Stimulated activated naive B cell treated with anti-CD40 and anti-IgM and Interleukin-4, amounts not matched to agents 10 μg/mL and 1 μg/mL and 100 μg/mL, for 72 hours (primary cell): ENCODE measurements at regions not wholly inside any gene's neighbourhood (a gene's known extent, or its start where the extent isn't known, plus 50 kb on each side); places are given as distances from the start of the nearest gene placed in this dataset.

ENCODE experiments used
- ATAC-seq, 2 donors: fragments of 150-1000 bp; cut with Tn5 transposase; replicated peaks; 2 replicates each; pipeline ENCODE4 v1.10.0; 2021; ENCODE audit warnings: moderate library complexity in 1 of 2
- DNase-seq: peaks from one replicate; pipeline ENCODE4 v3.0.0; 2021
- H3K27ac Mint-ChIP-seq: one replicate; pipeline ENCODE4 v1.8.0; 2022; ENCODE audit warnings: mild to moderate bottlenecking, mixed read lengths
- H3K27me3 Mint-ChIP-seq, 2 donors: one replicate each; pipeline ENCODE4 v1.8.0; 2022; ENCODE audit warnings: mixed read lengths in 2 of 2
- H3K36me3 Mint-ChIP-seq, 2 donors: one replicate each; pipeline ENCODE4 v1.8.0; 2022; ENCODE audit warnings: mixed read lengths in 2 of 2, mild to moderate bottlenecking in 1 of 2
- H3K4me1 Mint-ChIP-seq, 2 donors: one replicate each; pipeline ENCODE4 v1.8.0; 2022; ENCODE audit warnings: mixed read lengths in 2 of 2, mild to moderate bottlenecking in 1 of 2
- H3K4me3 Mint-ChIP-seq, 2 donors: one replicate each; pipeline ENCODE4 v1.8.0; 2022; ENCODE audit warnings: mild to moderate bottlenecking in 2 of 2, mixed read lengths in 2 of 2, moderate library complexity in 1 of 2
- H3K9me3 Mint-ChIP-seq, 2 donors: one replicate each; pipeline ENCODE4 v1.8.0; 2022; ENCODE audit warnings: mixed read lengths in 2 of 2, mild to moderate bottlenecking in 1 of 2

- no peaks in the 10 kb centered on the region for H3K4me1 Mint-ChIP-seq
- no peak for ATAC-seq
- H3K4me3 Mint-ChIP-seq, result no peak overlapping the region
- DNase-seq, result no peak
- no peaks in the 10 kb centered on the region for H3K36me3 Mint-ChIP-seq
- H3K27me3 Mint-ChIP-seq, result no peaks in the 10 kb centered on the region
- H3K27ac Mint-ChIP-seq, result no peak overlapping the region
- peaks cover 0 to 3% of the 10 kb centered on the region in 2 donors for H3K9me3 Mint-ChIP-seq
Observed at GRCh38 chr4:180688480-180688879, 1554.7 kb upstream of the TENM3 start.

- H3K36me3 Mint-ChIP-seq, result no peaks in the 10 kb centered on the region
- H3K4me1 Mint-ChIP-seq, result no peaks in the 10 kb centered on the region
- no peak overlapping the region for H3K27ac Mint-ChIP-seq
- DNase-seq (no peak), ATAC-seq (no peak)
- no peaks in the 10 kb centered on the region for H3K27me3 Mint-ChIP-seq
- no peak overlapping the region for H3K4me3 Mint-ChIP-seq
- peaks cover 7 to 8% of the 10 kb centered on the region in 2 donors for H3K9me3 Mint-ChIP-seq
Observed at GRCh38 chr4:180694875-180695274, 1548.3 kb upstream of the TENM3 start.

GRCh38 chr4:180695851-180696250 lies 1547.4 kb upstream of the TENM3 start:
- Mint-ChIP-seq H3K27ac (no peak overlapping the region), H3K4me1 (no peaks in the 10 kb centered on the region)
- no peak for DNase-seq

GRCh38 chr4:180696460-180697092 lies 1546.6 kb upstream of the TENM3 start:
- H3K27ac Mint-ChIP-seq, result no peak overlapping the region
- ATAC-seq, result no peak
- H3K4me3 Mint-ChIP-seq, result no peak overlapping the region
- DNase-seq, result no peak
- H3K4me1 Mint-ChIP-seq, result no peaks in the 10 kb centered on the region
- peaks cover 7 to 8% of the 10 kb centered on the region in 2 donors for H3K9me3 Mint-ChIP-seq
- no peaks in the 10 kb centered on the region for H3K27me3 Mint-ChIP-seq
- no peaks in the 10 kb centered on the region for H3K36me3 Mint-ChIP-seq

More at GRCh38 chr4:180695851-180696250, 1547.4 kb upstream of the TENM3 start:
- Mint-ChIP-seq H3K9me3 (peaks cover 7 to 8% of the 10 kb centered on the region in 2 donors), H3K4me3 (no peak overlapping the region), H3K27me3 (no peaks in the 10 kb centered on the region), H3K36me3 (no peaks in the 10 kb centered on the region)
- no peak for ATAC-seq

GRCh38 chr4:180698550-180699195 lies 1544.5 kb upstream of the TENM3 start:
- peaks cover 5 to 6% of the 10 kb centered on the region in 2 donors for H3K9me3 Mint-ChIP-seq
- H3K27ac Mint-ChIP-seq, result no peak overlapping the region
- H3K36me3 Mint-ChIP-seq, result no peaks in the 10 kb centered on the region
- H3K4me3 Mint-ChIP-seq, result no peak overlapping the region
- DNase-seq (no peak), ATAC-seq (no peak)
- H3K27me3 Mint-ChIP-seq, result no peaks in the 10 kb centered on the region
- no peaks in the 10 kb centered on the region for H3K4me1 Mint-ChIP-seq

- H3K4me1 Mint-ChIP-seq, result no peaks in the 10 kb centered on the region
- H3K36me3 Mint-ChIP-seq, result no peaks in the 10 kb centered on the region
Observed at GRCh38 chr4:180706766-180707165, 1536.4 kb upstream of the TENM3 start.

GRCh38 chr4:180710628-180711337 lies 1532.4 kb upstream of the TENM3 start:
- DNase-seq (no peak), ATAC-seq (peak; percentile 38 to 62)
- H3K4me3 Mint-ChIP-seq, result no peak overlapping the region
- no peaks in the 10 kb centered on the region for H3K36me3 Mint-ChIP-seq
- no peaks in the 10 kb centered on the region for H3K4me1 Mint-ChIP-seq
- peaks cover 9 to 13% of the 10 kb centered on the region in 2 donors for H3K9me3 Mint-ChIP-seq
- no peaks in the 10 kb centered on the region for H3K27me3 Mint-ChIP-seq
- no peak overlapping the region for H3K27ac Mint-ChIP-seq

More at GRCh38 chr4:180706766-180707165, 1536.4 kb upstream of the TENM3 start:
- ATAC-seq (no peak), DNase-seq (no peak)
- Mint-ChIP-seq H3K4me3 (no peak overlapping the region), H3K27me3 (no peaks in the 10 kb centered on the region), H3K9me3 (peaks cover 4 to 7% of the 10 kb centered on the region in 2 donors), H3K27ac (no peak overlapping the region)

GRCh38 chr4:180717451-180718033 lies 1525.7 kb upstream of the TENM3 start:
- Mint-ChIP-seq H3K9me3 (peaks cover 10 to 13% of the 10 kb centered on the region in 2 donors), H3K36me3 (no peaks in the 10 kb centered on the region), H3K4me1 (no peaks in the 10 kb centered on the region), H3K27me3 (no peaks in the 10 kb centered on the region), H3K4me3 (no peak overlapping the region), H3K27ac (no peak overlapping the region)
- no peak for DNase-seq
- ATAC-seq, result no peak

GRCh38 chr4:180721356-180721755 lies 1521.8 kb upstream of the TENM3 start:
- H3K36me3 Mint-ChIP-seq, result no peaks in the 10 kb centered on the region
- peaks cover 4 to 8% of the 10 kb centered on the region in 2 donors for H3K9me3 Mint-ChIP-seq
- H3K4me3 Mint-ChIP-seq, result no peak overlapping the region
- no peak for ATAC-seq
- H3K27ac Mint-ChIP-seq, result no peak overlapping the region
- H3K27me3 Mint-ChIP-seq, result no peaks in the 10 kb centered on the region
- H3K4me1 Mint-ChIP-seq, result no peaks in the 10 kb centered on the region
- no peak for DNase-seq

GRCh38 chr4:180726611-180727010 lies 1516.6 kb upstream of the TENM3 start:
- Mint-ChIP-seq H3K4me3 (no peak overlapping the region), H3K36me3 (no peaks in the 10 kb centered on the region), H3K27ac (no peak overlapping the region), H3K4me1 (no peaks in the 10 kb centered on the region), H3K9me3 (peaks cover 4% of the 10 kb centered on the region in 2 donors), H3K27me3 (no peaks in the 10 kb centered on the region)
- DNase-seq, result no peak
- ATAC-seq, result no peak

GRCh38 chr4:180727478-180727877 lies 1515.7 kb upstream of the TENM3 start:
- H3K9me3 Mint-ChIP-seq, result peaks cover 4 to 6% of the 10 kb centered on the region in 2 donors
- H3K36me3 Mint-ChIP-seq, result no peaks in the 10 kb centered on the region
- H3K4me3 Mint-ChIP-seq, result no peak overlapping the region
- H3K27me3 Mint-ChIP-seq, result no peaks in the 10 kb centered on the region
- H3K4me1 Mint-ChIP-seq, result no peaks in the 10 kb centered on the region
- no peak overlapping the region for H3K27ac Mint-ChIP-seq
- DNase-seq (no peak), ATAC-seq (no peak)

- H3K9me3 Mint-ChIP-seq, result peaks cover 4 to 7% of the 10 kb centered on the region in 2 donors
Observed at GRCh38 chr4:180734753-180735432, 1508.3 kb upstream of the TENM3 start.

GRCh38 chr4:180741703-180742102 lies 1501.5 kb upstream of the TENM3 start:
- Mint-ChIP-seq H3K27me3 (no peaks in the 10 kb centered on the region), H3K9me3 (peaks cover 0 to 1% of the 10 kb centered on the region in 2 donors), H3K4me3 (no peak overlapping the region), H3K27ac (no peak overlapping the region), H3K4me1 (no peaks in the 10 kb centered on the region), H3K36me3 (no peaks in the 10 kb centered on the region)
- DNase-seq, result no peak
- no peak for ATAC-seq

More at GRCh38 chr4:180734753-180735432, 1508.3 kb upstream of the TENM3 start:
- Mint-ChIP-seq H3K36me3 (no peaks in the 10 kb centered on the region), H3K4me3 (no peak overlapping the region), H3K4me1 (no peaks in the 10 kb centered on the region), H3K27me3 (no peaks in the 10 kb centered on the region), H3K27ac (no peak overlapping the region)
- no peak for DNase-seq
- no peak for ATAC-seq

- DNase-seq (no peak), ATAC-seq (no peak)
- H3K4me1 Mint-ChIP-seq, result no peaks in the 10 kb centered on the region
- peaks cover 0 to 3% of the 10 kb centered on the region in 2 donors for H3K9me3 Mint-ChIP-seq
- H3K4me3 Mint-ChIP-seq, result no peak overlapping the region
- H3K27me3 Mint-ChIP-seq, result no peaks in the 10 kb centered on the region
- H3K36me3 Mint-ChIP-seq, result no peaks in the 10 kb centered on the region
- no peak overlapping the region for H3K27ac Mint-ChIP-seq
Observed at GRCh38 chr4:180745019-180745418, 1498.2 kb upstream of the TENM3 start.
